GM12878 (cell line): ENCODE measurements at regions not wholly inside any gene's neighbourhood (a gene's known extent, or its start where the extent isn't known, plus 50 kb on each side); places are given as distances from the start of the nearest gene placed in this dataset.

ENCODE experiments used
- ATAC-seq: fragments of 200-7000 bp; cut with Tn5 transposase; 3 replicates; pipeline ENCODE4 v1.9.1; 2020; ENCODE audit warnings: mild to moderate bottlenecking, moderate library complexity
- BruUV-seq: library from RNA; stranded (reverse); fragments of 400-500 nt; replicated peaks from 2 replicates; lab custom pipeline; 2021; lab: Mats Ljungman, UMichigan
- CTCF ChIA-PET: fragments of 300-600 bp; sonication (Branson Sonifier 250); formaldehyde crosslinking; extraction: SDS; loops from one replicate; lab custom pipeline; 2021; ENCODE audit warnings: inconsistent platforms; lab: Yijun Ruan, JAX
- POLR2A ChIA-PET: fragments of 350-600 bp; formaldehyde crosslinking; extraction: SDS; loops from one replicate; lab custom pipeline; 2021; ENCODE audit warnings: inconsistent platforms; lab: Charles Lee
- RAD21 ChIA-PET: fragments of 300-600 bp; sonication (Branson Sonifier 250); formaldehyde crosslinking; loops from one replicate; lab custom pipeline; 2023; ENCODE audit warnings: antibody characterized with exemption; ENCODE audit not compliant: unreplicated experiment; lab: Charles Lee
- SMC1A ChIA-PET: fragments of 300-600 bp; sonication (Branson Sonifier 250); formaldehyde crosslinking; loops from one replicate; lab custom pipeline; 2023; ENCODE audit not compliant: unreplicated experiment, uncharacterized antibody; lab: Charles Lee
- DNase-seq: peaks from one replicate; pipeline ENCODE4 v3.0.0-alpha.2; 2011; ENCODE audit warnings: low read depth, low spot score
- FAIRE-seq: peaks from 3 replicates; lab custom pipeline; 2011; peaks lifted over from hg19 to GRCh38; lab: Jason Lieb, UNC
- H2AFZ ChIP-seq: 2 replicates; pipeline ENCODE4 v1.6.0; 2011; ENCODE audit warnings: low read depth, low read length, control low read depth; ENCODE audit not compliant: control insufficient read depth
- H3K27ac ChIP-seq: 2 replicates; pipeline ENCODE4 v1.5.1; 2011; ENCODE audit warnings: control low read depth; ENCODE audit not compliant: control insufficient read depth, insufficient read depth
- H3K27me3 ChIP-seq, 2 experiments: replicated peaks in 1 of 2; 2 replicates each; pipeline versions ENCODE4 v1.6.0 to v1.6.1; 2011; ENCODE audit warnings: low read length in 1 of 2; ENCODE audit not compliant: control insufficient read depth in 2 of 2, insufficient read depth in 2 of 2
- H3K36me3 ChIP-seq, 2 experiments: 2 replicates each; pipeline ENCODE4 v1.5.1; 2011; ENCODE audit warnings: low read length in 1 of 2; ENCODE audit not compliant: control insufficient read depth in 2 of 2, insufficient read depth in 2 of 2
- H3K4me1 ChIP-seq: 2 replicates; pipeline ENCODE4 v1.6.1; 2011; ENCODE audit warnings: mild to moderate bottlenecking, low read length, moderate library complexity, mixed read lengths; ENCODE audit not compliant: control insufficient read depth, insufficient read depth
- H3K4me2 ChIP-seq: 2 replicates; pipeline ENCODE4 v1.6.0; 2011; ENCODE audit warnings: control low read depth; ENCODE audit not compliant: control insufficient read depth, insufficient read depth
- H3K4me3 ChIP-seq: fragments of 200-600 bp; sonication (generic); 2 replicates; pipeline ENCODE4 v1.5.1; 2016
- H3K79me2 ChIP-seq: 2 replicates; pipeline ENCODE4 v1.6.0; 2011; ENCODE audit warnings: low read length; ENCODE audit not compliant: control insufficient read depth, insufficient read depth
- H3K9ac ChIP-seq: 2 replicates; pipeline ENCODE4 v1.8.0; 2011; ENCODE audit warnings: low read length, control low read depth, mixed read lengths; ENCODE audit not compliant: control insufficient read depth, insufficient read depth
- H3K9me3 ChIP-seq: replicated peaks from 3 replicates; pipeline ENCODE4 v1.5.1; 2011; ENCODE audit warnings: mild to moderate bottlenecking, low read length; ENCODE audit not compliant: control insufficient read depth, insufficient read depth
- H4K20me1 ChIP-seq: 2 replicates; pipeline ENCODE4 v1.6.0; 2011; ENCODE audit not compliant: control insufficient read depth, insufficient read depth
- CHD4 ChIP-seq: fragments of 200-600 bp; sonication (generic); IDR thresholded peaks from 2 replicates; pipeline ENCODE4 v1.6.1; 2016; ENCODE audit warnings: mild to moderate bottlenecking
- JUND ChIP-seq: IDR thresholded peaks from 2 replicates; pipeline ENCODE4 v1.6.1; 2012; ENCODE audit warnings: low read depth, mild to moderate bottlenecking, low read length, improper control_type of control experiment, moderate library complexity
- MAX ChIP-seq: IDR thresholded peaks from 2 replicates; pipeline ENCODE4 v1.6.1; 2012; ENCODE audit warnings: low read depth, low read length, improper control_type of control experiment
- MEF2B ChIP-seq: fragments of 450-650 bp; IDR thresholded peaks from 2 replicates; pipeline ENCODE4 v1.6.1; 2018; ENCODE audit warnings: mild to moderate bottlenecking, moderate library complexity; ENCODE audit not compliant: partially characterized antibody, poor library complexity, severe bottlenecking
- MTA3 ChIP-seq: IDR thresholded peaks from 2 replicates; pipeline ENCODE4 v1.6.1; 2012; ENCODE audit warnings: low read length, inconsistent platforms, borderline replicate concordance
- PAX5 ChIP-seq: IDR thresholded peaks from 2 replicates; pipeline ENCODE4 v1.6.1; 2011; ENCODE audit warnings: low read depth, low read length, borderline replicate concordance
- RELA ChIP-seq: fragments of 450-650 bp; IDR thresholded peaks from 2 replicates; pipeline ENCODE4 v1.8.0; 2014; ENCODE audit warnings: borderline replicate concordance; ENCODE audit not compliant: partially characterized antibody
- WGBS: methylation state at CpG from one replicate; pipeline ENCODE4 v1.1.6; 2016; ENCODE audit warnings: low lambda C conversion rate; ENCODE audit not compliant: insufficient replicate concordance, insufficient coverage; ENCODE audit errors: missing lambda C conversion rate; 5-methylcytosine and 5-hydroxymethylcytosine counted together
- in situ Hi-C: fragments of 300-500 bp; cut with MboI; formaldehyde crosslinking; loops from 9 replicates; pipeline ENCODE4 v1.14.3; 2018; ENCODE audit warnings: mixed read lengths
- intact Hi-C: fragments of 100-400 bp; cut with micrococcal nuclease; formaldehyde crosslinking; loops from one replicate; pipeline ENCODE4 v1.14.2; 2022; ENCODE audit not compliant: unreplicated experiment
- TF ChIP-seq, protein P1 (sequence below): IDR thresholded peaks from 2 replicates; pipeline ENCODE4 v1.6.1; 2011; ENCODE audit warnings: low read depth, low read length, improper control_type of control experiment, borderline replicate concordance
- TF ChIP-seq, protein P2 (sequence below): fragments of 450-650 bp; IDR thresholded peaks from 2 replicates; pipeline ENCODE4 v1.6.1; 2017; ENCODE audit warnings: borderline replicate concordance

GRCh38 chr17:62126292-62126691 lies 61.2 kb upstream of the MED13 start:
- no peaks in the 10 kb centered on the region for H4K20me1 ChIP-seq
- in situ Hi-C loops (no loop called here), intact Hi-C loops (no loop called here)
- H3K36me3 ChIP-seq: no peaks in the 10 kb centered on the region
- no peaks in the 10 kb centered on the region for H3K4me1 ChIP-seq
- no TSS peak for BruUV-seq
- no peak overlapping the region for H2AFZ ChIP-seq
- WGBS: 64% methylated on average over 3 of the region's 3 CpGs
- no peak for DNase-seq
- TF ChIP-seq CHD4: no peak
- TF ChIP-seq PAX5: no peak
- TF ChIP-seq JUND: no peak
- TF ChIP-seq, protein P1, sequence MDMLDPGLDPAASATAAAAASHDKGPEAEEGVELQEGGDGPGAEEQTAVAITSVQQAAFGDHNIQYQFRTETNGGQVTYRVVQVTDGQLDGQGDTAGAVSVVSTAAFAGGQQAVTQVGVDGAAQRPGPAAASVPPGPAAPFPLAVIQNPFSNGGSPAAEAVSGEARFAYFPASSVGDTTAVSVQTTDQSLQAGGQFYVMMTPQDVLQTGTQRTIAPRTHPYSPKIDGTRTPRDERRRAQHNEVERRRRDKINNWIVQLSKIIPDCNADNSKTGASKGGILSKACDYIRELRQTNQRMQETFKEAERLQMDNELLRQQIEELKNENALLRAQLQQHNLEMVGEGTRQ: no peak
- TF ChIP-seq MEF2B: no peak
- no peak for TF ChIP-seq MAX
- TF ChIP-seq RELA: no peak
- no peak for TF ChIP-seq MTA3
- TF ChIP-seq, protein P2, sequence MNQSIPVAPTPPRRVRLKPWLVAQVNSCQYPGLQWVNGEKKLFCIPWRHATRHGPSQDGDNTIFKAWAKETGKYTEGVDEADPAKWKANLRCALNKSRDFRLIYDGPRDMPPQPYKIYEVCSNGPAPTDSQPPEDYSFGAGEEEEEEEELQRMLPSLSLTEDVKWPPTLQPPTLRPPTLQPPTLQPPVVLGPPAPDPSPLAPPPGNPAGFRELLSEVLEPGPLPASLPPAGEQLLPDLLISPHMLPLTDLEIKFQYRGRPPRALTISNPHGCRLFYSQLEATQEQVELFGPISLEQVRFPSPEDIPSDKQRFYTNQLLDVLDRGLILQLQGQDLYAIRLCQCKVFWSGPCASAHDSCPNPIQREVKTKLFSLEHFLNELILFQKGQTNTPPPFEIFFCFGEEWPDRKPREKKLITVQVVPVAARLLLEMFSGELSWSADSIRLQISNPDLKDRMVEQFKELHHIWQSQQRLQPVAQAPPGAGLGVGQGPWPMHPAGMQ: no peak
- no peak overlapping the region for H3K4me3 ChIP-seq
- no peaks in the 10 kb centered on the region for H3K79me2 ChIP-seq
- no peak overlapping the region for H3K27ac ChIP-seq
- RAD21 ChIA-PET: interaction anchor here (1.0 to 3.3 kb wide), 2 partner anchors 15 to 17 kb away, joined by 3 to 9 read pairs; no protein-coding TSS in a partner anchor
- SMC1A ChIA-PET: no interaction called here
- no peaks in the 10 kb centered on the region for H3K27me3 ChIP-seq
- ATAC-seq: no peak
- FAIRE-seq: no peak
- CTCF ChIA-PET: interaction anchor here (2.1 kb wide), 1 partner anchor 17 kb away, joined by 5 read pairs; no protein-coding TSS in a partner anchor
- POLR2A ChIA-PET: no interaction called here
- no peak overlapping the region for H3K9ac ChIP-seq
- H3K4me2 ChIP-seq: no peak overlapping the region
- H3K9me3 ChIP-seq: no peaks in the 10 kb centered on the region
